H54 (cell line): ENCODE measurements at regions not wholly inside any gene's neighbourhood (a gene's known extent, or its start where the extent isn't known, plus 50 kb on each side); places are given as distances from the start of the nearest gene placed in this dataset.

Experiments
- DNase-seq: peaks from one replicate; pipeline ENCODE4 v3.0.0; 2011; ENCODE audit warnings: low spot score, mixed read lengths; ENCODE audit not compliant: insufficient read length
- FAIRE-seq: peaks from 3 replicates; lab custom pipeline; 2011; peaks lifted over from hg19 to GRCh38; lab: Jason Lieb, UNC
- POLR2A ChIP-seq: IDR thresholded peaks from 2 replicates; pipeline ENCODE4 v1.6.1; 2011; ENCODE audit warnings: low read depth, mild to moderate bottlenecking, low read length

GRCh38 chr10:62745581-62745980 lies 58.9 kb upstream of the ADO start:
- no peak for TF ChIP-seq POLR2A
- DNase-seq (no peak), FAIRE-seq (no peak)

- DNase-seq (no peak), FAIRE-seq (no peak)
- no peak for TF ChIP-seq POLR2A
These were observed 57.4 kb upstream of the ADO start for GRCh38 chr10:62746951-62747729.

- FAIRE-seq: no peak
- DNase-seq: no peak
These were observed 56.1 kb upstream of the ADO start for GRCh38 chr10:62748386-62748785.

GRCh38 chr10:62749093-62749683 lies 55.3 kb upstream of the ADO start:
- FAIRE-seq: peak; percentile 33
- TF ChIP-seq POLR2A: no peak
- DNase-seq: no peak

More at GRCh38 chr10:62748386-62748785, 56.1 kb upstream of the ADO start:
- TF ChIP-seq POLR2A: no peak
